AG10803 (cell line): ENCODE measurements at regions not wholly inside any gene's neighbourhood (a gene's known extent, or its start where the extent isn't known, plus 50 kb on each side); places are given as distances from the start of the nearest gene placed in this dataset.

Experiments
- DNase-seq: peaks from one replicate; pipeline ENCODE4 v3.0.0; 2010; ENCODE audit warnings: low read depth
- H3K4me3 ChIP-seq: 2 replicates; pipeline ENCODE4 v1.5.1; 2011; ENCODE audit warnings: mild to moderate bottlenecking, low read length, control low read depth
- TF ChIP-seq, protein P1 (sequence below): conservative IDR thresholded peaks from 2 replicates; pipeline ENCODE4 v1.5.1; 2011; ENCODE audit warnings: mild to moderate bottlenecking, low read length, control low read depth, inconsistent platforms

DNA sequence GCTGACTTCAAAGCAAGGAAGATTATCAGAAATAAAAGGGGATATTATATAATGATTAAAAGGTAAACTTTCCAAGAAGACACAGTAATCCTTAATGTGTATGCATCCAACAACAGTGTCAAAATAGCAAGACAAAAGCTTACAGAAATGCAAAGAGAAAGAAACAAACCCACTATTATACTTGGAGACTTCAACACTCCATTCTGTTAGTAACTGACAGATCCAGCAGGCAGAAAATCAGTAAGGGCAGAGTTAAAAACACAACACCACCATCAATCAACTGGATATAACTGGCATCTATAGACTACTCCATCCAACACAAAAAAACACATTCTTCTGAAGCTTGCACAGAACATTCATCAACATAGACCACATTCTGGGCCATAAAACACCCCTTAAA lies 103.8 kb downstream of the OR13A1 start:
- TF ChIP-seq, protein P1, sequence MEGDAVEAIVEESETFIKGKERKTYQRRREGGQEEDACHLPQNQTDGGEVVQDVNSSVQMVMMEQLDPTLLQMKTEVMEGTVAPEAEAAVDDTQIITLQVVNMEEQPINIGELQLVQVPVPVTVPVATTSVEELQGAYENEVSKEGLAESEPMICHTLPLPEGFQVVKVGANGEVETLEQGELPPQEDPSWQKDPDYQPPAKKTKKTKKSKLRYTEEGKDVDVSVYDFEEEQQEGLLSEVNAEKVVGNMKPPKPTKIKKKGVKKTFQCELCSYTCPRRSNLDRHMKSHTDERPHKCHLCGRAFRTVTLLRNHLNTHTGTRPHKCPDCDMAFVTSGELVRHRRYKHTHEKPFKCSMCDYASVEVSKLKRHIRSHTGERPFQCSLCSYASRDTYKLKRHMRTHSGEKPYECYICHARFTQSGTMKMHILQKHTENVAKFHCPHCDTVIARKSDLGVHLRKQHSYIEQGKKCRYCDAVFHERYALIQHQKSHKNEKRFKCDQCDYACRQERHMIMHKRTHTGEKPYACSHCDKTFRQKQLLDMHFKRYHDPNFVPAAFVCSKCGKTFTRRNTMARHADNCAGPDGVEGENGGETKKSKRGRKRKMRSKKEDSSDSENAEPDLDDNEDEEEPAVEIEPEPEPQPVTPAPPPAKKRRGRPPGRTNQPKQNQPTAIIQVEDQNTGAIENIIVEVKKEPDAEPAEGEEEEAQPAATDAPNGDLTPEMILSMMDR: no peak
- DNase-seq: no peak
- H3K4me3 ChIP-seq: no peak overlapping the region

DNA sequence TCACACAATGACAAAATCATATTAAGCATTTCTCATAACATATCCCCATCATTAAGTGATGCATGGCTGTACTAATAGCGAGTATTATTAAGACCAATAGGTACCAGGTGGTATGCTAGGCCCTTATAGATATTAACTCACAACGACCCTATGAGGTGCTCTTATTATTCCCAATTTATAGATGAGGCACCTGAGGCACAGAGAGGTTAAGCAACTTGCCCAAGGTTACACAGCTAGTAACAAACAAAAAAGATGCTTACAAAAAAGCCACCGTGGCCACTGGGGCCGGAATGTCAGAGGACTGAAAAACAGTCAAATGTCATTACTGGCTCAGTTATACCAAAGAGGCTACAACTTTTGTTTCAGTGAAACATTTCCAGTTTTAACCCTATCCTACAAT lies 96.0 kb downstream of the OR13A1 start:
- H3K4me3 ChIP-seq: no peak overlapping the region
- no peak for DNase-seq
- TF ChIP-seq, protein P1: no peak

DNA sequence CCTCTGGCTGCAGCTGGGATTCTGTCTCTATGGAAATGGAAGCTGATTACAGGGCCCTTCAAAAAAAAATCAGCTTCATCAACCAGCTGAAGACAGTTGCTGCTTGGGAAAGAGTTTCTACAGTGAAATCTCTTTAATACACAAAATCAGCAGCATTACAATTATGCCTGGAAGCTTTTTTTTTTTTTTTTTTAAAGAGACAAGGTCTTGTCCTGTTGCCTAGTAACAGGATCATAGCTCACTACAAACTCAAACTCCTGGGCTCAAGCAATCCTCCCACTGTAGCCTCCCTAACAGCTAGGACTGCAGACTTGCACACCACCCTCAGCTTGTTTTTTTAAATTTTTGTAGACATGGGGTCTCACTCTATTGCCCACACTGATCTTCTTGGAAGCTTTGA lies 94.5 kb downstream of the OR13A1 start:
- DNase-seq: no peak
- TF ChIP-seq, protein P1: no peak
- H3K4me3 ChIP-seq: no peak overlapping the region

DNA sequence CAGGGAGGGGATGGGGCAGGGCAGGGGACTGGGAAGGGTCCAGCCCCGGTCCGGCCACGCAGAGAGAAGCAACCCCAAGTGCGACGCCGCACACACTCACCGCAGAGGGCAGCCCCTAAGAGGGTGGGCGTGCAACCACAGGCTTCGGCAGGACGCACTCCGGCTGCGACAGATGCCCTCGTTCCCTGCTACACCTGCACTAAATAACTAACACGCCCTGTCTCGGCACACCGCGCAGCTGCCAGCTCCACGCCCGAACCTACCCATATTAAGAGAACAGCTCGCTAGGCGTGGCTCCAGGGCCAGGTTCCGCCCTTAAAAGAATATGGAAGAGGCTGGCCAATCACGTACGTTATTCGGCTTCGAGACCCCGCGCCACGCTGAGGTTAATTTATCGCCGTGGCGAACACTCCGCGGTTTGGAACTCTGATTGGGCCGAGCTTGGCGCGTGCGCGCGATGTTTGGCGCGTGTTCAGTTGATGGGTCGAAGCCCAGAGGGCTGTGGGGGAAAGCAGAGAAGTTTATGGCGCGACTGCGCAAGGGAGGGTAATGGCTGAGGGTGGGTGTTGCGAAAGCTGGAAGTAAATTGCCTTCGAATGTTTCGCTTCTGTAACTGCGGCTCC lies 91.1 kb downstream of the OR13A1 start:
- DNase-seq: no peak
- TF ChIP-seq, protein P1: no peak

DNA sequence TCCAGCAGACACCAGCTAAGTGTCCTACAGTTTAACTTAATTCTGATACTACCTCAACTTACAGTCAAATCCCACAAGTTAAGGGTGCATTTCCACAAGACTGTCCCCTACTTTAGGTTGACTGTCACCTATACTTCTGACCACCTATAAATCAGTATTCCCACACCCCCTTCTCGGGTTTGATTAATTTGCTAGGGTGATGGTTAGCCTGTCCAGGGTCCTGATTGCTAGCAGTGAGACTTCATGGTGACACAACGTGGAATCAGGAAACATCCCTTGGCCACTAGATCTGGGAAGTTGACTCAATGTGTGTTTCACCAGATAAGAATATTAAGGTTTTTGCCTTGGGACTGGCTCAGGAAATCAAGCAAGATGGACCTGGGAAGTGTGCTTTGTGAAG lies 88.4 kb downstream of the OR13A1 start:
- TF ChIP-seq, protein P1: no peak
- H3K4me3 ChIP-seq: no peak overlapping the region
- DNase-seq: no peak

More for the DNA sequence above, 91.1 kb downstream of the OR13A1 start:
- no peak overlapping the region for H3K4me3 ChIP-seq

DNA sequence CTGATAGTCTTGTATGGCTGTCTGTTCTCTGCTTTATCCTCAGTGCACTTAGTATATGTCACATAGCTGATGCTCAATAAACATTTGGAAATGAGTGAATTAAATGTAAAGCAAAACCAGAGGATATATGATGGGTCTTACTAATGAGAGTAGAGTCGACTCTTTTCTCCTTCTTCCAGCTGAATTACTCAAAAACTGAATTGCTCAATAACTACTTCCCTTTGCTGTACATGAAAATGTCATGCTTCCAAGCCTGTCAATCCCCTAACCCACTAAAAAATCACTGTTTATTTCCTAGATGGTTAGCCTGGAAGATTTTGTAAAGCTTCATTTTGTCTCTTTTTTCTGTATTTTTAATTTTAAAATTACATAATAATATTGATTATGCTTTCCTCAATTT lies 88.0 kb downstream of the OR13A1 start:
- no peak overlapping the region for H3K4me3 ChIP-seq
- no peak for DNase-seq
- TF ChIP-seq, protein P1: no peak

DNA sequence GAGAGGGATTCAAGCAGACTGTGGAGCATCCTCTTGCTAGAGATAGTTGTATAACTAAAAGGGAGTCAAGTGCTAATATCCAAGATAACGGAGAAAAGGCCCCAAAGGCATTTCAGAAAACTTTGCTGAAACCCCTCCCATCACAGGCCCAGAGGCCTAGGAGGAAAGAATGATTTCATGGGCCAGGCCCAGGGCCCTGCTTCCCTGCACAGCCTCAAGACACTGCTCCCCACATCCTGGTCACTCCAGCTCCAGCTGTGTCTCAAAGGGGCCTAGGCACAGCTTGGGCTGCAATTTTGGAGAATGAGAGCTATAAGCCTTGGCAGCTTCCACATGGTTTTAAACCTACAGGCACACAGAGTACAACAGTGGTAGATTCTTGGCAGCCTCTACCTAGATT lies 85.6 kb downstream of the OR13A1 start:
- no peak for DNase-seq
- no peak overlapping the region for H3K4me3 ChIP-seq
- TF ChIP-seq, protein P1: no peak
